HG03469 (cell line): ENCODE measurements at regions not wholly inside any gene's neighbourhood (a gene's known extent, or its start where the extent isn't known, plus 50 kb on each side); places are given as distances from the start of the nearest gene placed in this dataset.

ENCODE experiments used
- ATAC-seq: cut with Tn5 transposase; IDR thresholded peaks from one replicate; pipeline ENCODE4 v1.9.1; 2021; ENCODE audit warnings: mild to moderate bottlenecking, moderate library complexity, moderate number of reproducible peaks; ENCODE audit not compliant: unreplicated experiment

DNA sequence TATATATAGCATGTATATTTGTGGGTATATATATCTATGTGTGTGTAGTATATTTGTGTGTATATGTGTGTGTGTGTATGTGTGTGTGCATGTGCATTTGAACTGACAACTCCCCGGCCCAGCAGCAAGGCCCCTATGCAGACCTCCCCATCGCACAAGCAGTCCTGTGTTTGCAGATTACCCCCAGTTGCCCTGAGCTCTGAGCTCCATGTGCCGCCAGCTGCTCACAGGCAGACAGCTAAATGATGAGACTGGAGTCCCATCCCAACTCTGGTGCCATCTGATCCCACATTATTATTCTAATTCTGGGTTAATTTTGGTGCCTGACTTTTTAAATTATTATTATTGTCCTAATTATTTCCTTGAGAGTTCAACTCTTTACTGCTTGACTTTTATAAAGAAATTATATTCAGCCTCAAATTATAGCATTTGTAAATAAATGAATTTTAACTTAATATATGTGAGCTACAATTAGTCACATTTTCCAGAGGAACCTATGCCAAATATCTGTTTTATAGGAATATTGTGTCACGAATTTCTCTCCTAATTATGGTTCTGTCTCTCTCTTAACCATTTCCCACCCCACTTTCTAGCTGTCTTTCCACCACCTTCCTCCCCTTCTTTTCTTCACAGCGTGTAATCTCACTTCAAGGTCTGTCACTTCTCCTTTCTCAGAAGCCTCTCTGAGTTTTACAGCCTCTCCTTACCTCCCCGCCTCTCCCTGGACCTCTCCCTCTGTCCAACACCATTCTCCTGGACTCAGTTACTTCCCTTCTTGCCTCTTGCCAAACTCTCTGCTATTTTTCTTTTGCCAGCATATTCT, 90.6 kb upstream of the SYNDIG1 start:
- ATAC-seq, result no peak

GRCh38 chr20:24376311-24377099, 92.9 kb upstream of the SYNDIG1 start:
- ATAC-seq, result no peak

DNA sequence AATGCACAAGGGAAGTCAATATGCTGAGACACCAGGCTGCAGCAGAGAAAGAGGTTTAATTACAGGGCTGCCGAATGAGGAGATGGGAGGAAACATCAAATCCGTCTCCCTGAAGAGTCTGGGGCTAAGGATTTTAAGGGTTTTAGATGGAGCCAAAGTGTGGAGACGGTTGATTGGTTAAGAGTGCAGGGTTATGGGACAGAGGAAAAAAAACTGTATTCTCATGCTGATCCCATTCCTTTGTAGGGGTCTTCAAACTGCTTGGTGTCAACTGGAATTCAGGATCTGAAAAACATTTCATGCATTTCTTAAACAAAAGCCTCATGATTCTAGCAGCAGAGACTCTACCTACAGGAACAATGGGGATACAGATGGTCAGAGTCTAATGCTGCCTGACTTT, 96.1 kb upstream of the SYNDIG1 start:
- no peak for ATAC-seq

- ATAC-seq, result no peak
Measured at GRCh38 chr20:24370911-24371695, 98.3 kb upstream of the SYNDIG1 start.

DNA sequence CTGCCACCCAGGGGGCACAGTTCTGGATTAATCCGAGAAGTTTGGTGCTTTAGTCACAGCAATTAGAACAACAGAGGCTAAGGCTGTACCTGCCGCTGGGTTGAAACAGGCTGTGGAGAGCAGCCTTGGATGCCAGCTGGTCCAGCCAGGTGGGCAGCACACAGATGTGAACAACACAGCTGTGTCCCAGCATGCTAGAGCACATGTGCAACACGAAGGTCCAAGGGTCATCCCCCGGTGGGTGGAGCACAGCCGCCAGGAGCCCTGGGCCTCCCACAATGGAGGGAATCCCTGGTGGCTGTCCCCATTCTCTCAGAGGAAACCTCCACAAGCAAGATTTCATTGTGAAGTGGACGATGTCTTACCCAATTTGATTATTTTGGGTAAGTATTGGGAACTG, 99.2 kb upstream of the SYNDIG1 start:
- no peak for ATAC-seq

DNA sequence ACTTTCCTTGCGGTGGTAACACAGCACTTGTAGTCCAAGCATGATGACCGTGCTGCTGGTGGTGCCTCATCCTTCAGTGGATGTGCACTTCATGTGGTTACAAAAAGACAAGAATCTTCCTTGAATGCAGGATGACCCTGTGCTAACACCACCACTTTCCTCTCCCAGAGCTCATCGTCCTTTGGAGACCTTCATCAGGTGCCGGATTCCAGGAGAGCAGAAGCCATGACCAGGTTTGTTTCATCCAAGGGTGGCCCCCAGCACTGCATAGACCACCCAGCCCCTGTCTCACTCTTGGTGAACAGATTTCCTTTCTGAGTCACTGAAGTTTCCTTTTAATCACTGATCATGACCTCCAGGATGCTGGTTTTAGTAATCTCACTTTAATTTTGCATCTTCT, 101.2 kb upstream of the SYNDIG1 start:
- ATAC-seq, result no peak

DNA sequence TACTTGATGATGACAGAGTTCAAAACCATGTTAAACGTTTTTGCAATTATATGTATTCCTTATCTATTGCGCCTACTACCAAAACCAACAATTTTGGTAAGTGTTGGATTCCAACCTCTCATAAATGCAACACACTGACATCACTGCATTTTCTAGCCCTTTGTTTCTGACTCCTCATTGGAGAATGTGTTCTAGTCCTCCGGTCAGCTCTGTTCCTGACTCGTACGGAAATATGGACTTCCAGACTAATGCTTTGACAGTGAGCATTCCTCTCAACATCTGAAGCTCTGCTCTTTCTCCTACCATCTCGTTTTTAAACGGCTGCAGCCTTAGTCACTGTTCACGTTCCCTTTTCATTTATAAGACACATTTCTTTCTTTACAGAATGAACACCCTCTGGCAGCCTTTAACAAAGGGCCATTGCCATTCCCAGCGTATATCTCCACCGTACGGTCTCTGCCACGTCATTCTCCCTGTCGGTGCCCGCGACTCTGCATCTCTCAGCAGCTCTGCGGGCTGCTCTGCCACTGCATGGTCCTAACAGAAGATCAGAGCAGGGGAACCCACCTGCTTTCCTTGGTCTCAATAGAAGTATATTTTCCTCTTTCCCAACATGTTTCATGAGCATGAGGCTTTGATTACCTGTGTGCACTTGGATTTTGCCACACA, 103.0 kb upstream of the SYNDIG1 start:
- no peak for ATAC-seq

DNA sequence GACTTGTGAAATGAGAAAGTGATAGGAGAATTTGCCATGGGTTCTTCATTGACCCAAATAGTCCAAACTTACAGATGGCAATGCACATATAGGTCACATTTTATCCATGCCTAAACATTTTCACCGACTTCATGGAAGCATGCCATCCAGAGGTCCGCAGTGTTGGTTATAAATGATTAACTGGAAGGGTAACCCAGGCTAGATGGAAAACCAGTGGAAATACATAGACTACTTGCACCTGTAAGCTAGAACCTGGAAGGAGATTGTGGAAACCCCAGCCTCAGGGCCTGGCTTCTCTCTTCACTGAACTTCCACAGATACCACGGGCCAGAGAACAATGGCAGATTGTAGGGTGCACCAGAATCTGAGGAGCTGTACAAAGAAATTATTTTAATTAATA, 103.8 kb upstream of the SYNDIG1 start:
- ATAC-seq, result no peak

DNA sequence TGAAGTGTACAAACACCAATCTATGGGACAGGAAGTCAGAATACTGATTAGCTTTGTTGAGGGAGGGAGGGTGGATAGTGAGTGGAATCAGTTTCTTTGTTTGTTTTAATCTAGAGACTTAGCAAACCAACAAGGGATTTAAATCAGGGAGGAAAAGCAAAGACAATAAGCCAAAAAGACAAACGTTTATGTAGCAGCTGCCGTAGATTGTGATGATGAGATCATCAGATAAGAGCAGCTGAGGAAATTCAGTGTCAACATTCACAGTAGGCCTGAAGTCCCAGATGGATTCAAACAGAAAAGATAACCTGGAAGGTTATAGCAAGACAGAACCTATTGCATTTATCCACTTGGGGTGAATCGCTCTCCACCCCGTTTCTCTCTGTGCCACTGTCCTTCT, 104.9 kb upstream of the SYNDIG1 start:
- no peak for ATAC-seq

DNA sequence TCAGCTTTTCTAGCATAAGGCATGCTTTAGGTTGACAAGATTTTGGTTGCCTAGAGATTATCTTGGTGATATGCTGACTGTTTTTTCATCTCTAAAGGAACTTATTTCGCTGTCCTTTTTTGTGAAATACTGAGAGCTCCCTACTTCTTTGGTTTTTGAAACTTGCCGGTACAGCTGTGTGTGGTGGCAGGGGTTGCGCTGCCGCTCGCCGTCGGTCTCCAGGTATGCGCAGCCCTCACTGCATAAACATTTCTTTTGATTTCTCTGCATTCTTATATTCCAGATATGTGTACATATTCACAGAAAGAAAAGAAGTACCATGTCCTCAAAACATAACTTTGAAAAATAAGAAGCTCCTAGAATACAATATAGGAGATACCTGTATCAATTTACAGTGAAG, 106.4 kb upstream of the SYNDIG1 start:
- no peak for ATAC-seq

DNA sequence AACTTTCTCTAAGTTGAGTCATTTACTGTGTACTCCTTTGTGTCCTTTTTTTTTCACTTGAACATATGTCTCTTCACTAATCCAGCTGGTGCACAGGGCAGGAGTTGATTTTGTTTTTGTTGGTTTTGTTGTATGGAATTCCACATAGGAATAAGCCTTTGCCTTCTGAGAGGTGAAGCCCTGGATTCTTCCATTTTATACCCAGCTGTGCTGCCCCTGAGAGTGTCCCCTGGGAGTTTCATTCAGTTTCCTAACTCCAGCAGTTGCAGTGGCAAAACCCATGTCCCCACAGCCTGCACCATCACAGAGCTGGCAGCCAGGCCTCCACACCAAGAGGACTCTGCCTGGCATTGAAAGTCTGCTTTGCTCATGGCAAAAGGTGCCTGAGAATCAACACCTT, 107.3 kb upstream of the SYNDIG1 start:
- no peak for ATAC-seq

DNA sequence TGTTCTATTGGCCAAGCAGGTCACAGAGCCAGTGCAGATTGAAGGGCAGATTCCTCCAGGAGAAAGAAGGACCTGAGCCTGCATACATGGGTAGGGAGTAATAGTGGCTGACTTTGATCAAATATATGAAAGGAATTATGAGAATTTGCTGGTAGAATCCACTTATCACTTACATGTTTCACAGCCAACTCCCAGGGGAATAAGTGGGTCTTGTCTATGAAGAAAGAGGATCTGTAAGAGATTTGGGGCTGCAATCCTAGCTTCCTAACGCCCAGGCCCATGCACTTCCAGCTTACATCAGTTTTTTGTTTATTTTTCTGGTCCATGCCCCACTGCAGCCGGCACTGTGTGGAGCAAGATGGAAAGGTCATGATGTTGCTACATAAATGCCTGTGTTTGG, 107.9 kb upstream of the SYNDIG1 start:
- no peak for ATAC-seq

GRCh38 chr20:24360531-24360930, 108.9 kb upstream of the SYNDIG1 start:
- ATAC-seq, result no peak

- ATAC-seq, result no peak
Measured at GRCh38 chr20:24359321-24360027, 110.0 kb upstream of the SYNDIG1 start.

DNA sequence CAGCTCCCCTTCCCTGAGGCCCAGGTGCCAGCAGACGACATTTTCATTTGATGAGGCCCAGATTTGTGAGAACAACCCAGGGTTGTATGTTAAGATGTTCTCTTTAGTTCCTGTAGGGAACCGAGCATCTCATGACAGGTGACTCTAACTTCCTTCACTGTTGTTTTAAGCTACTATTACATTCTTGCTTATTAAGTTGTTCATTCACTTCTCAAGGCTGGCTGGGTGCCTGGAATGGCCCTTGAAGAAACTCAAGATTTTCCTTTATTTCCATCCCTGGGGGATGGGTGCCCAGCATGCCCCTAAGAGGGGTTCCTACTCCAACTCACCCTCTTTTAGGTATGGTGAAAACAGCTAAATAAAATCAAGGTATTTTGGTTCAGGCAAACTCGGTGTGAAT, 111.5 kb upstream of the SYNDIG1 start:
- ATAC-seq, result no peak

DNA sequence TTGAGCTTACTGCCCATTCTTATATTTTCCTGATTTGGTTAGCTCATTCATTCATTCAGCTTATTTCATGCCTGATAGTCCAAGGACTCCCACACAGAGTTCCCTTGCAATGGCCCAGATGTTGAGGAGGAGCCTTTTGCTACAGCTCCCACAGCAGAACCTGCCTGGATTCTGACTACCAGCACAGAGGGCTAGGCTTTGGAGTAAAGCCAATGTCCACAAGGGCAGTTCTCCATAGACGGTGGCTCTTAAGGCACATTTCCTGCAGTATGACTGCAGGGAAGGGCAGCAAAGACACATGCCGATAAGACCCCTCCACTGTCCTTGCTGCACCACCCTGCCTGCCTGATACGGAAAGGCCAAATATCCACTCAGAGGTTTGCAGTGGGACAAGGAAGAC, 112.3 kb upstream of the SYNDIG1 start:
- no peak for ATAC-seq

DNA sequence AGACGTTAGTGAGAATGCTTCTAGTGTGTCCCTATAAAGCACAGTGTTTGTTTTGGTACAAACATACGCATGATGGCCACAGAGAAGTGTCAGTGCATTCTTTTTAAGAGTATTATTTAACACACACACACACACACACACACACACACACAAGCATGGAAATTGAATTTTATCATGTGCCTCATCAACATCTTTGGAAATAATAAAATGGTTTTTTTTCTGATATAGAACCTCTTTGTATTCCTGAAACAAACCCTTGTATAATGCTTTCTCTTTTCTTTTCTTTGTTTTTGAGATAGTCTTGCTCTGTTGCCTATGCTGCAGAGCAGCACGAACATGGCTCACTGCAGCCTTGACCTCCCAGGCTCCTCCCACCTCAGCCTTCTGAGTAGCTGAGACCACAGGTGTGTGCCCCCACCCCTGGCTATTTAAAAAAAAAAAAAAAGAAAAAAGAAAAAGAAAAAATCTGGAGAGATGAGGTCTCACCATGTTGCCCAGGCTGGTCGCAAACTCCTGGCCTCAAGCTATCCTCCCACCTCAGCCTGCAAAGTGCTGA, 116.2 kb upstream of the SYNDIG1 start:
- ATAC-seq, result no peak

DNA sequence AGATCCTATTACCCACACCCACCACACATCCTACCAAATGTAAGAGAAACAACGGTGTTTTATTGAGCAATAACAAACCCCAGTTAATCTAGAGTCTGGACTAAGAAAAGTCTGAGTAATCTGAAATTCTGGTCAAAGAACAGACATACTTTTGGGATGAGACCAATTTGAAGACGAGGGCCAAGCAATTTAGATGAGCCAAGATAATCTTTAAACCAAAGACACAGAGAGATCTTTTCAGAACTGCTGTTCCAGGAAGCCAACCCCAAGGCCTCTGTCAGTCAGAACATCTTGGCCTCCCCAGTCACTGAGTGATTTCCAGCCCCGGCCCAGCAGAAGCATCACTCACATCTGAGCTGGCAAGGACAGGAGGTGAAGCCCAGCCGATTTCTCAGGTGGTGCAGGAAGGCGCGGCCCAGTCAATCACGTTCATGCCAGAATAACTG, 118.5 kb upstream of the SYNDIG1 start:
- ATAC-seq, result no peak

- ATAC-seq, result no peak
Measured at GRCh38 chr20:24341781-24342180, 127.6 kb upstream of the SYNDIG1 start.

GRCh38 chr20:24340933-24341332, 128.5 kb upstream of the SYNDIG1 start:
- no peak for ATAC-seq
